RPMI7951 (cell line): ENCODE measurements at regions not wholly inside any gene's neighbourhood (a gene's known extent, or its start where the extent isn't known, plus 50 kb on each side); places are given as distances from the start of the nearest gene placed in this dataset.

Source experiments
- DNase-seq: peaks from one replicate; pipeline ENCODE4 v3.0.0-alpha.2; 2012; ENCODE audit warnings: low read depth

DNA sequence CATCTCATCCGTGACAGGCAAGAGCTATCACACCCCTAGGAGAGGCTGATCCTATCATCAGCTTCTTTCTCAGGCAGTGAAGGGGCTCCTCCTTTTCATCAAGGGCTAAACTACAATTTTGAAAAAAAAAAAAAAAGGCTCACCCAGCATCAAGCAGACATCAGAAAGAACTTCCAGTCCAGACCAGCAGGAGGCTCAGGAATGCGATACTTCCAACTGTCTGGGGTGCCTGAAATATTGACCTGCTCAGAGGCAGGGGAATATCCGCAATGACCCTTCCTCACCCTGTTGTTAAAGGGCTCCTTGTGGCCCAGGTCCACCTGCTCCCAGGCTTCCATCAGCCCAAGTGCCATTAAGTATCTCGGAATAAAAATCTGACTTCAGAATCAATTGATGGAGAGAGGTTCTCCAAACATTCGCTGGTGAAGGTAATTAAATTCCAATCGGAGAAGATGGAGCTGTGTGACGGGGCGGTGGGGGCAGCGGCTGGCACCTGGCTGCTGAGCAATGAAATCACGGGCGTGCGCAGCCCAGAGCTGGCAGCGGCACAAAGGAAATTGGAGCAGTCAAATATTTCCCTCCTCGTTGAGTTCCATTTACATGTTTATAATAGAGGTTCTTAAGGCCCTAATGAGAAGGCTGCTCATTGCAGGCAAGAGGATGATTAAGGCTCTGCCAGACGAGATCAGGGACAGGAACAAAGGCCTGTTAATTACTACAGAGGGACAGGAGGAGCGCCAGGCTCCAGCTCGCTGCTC is 69.0 kb upstream of the THY1 start:
- no peak for DNase-seq

DNA sequence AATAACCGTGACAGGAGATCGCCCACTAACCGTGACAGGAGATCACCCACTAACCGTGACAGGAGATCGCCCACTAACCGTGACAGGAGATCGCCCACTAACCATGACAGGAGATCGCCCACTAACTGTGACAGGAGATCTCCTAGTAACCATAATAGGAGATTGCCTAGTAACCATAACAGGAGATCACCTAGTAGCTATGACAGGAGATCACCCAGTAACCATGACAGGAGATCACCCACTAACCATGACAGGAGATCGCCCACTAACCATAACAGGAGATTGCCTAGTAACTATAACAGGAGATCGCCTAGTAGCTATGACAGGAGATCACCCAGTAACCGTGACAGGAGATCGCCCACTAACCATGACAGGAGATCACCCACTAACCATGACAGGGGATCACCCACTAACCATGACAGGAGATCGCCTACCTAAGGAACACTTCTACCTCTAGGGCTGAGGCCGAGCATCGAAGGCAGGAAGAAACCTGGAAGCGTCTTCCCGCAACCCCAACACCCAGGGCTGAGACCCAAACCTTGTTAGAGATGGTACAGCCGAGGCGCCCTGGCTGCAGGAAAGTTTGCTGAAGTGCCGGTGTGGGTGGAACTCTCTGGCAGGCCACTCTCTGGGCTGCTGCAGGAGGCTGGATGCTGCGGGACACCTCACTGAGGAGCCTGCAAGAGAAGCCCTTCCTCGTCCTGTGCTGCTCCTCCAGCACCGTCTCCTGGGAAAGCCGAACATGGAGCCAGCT is 67.5 kb upstream of the THY1 start:
- DNase-seq = no peak

DNA sequence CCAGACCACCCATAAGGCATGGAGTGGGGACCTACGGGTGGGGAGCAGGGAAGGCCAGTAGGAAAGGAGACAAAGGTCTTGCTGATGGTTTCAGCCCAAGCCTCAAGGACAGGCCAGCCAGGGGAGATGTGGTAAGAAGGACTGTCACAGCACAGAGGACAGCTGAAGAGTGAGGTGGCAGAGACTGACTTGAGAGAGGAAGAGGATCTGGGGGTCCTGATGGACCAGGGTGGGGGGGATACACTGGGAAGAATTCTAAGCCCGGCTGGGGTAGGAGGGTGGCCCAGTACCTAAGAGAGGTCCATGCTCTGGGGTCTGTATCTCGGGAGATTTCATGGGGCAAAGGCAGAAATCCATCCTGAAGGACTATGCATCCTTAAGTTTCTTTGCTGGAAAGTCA is 66.1 kb upstream of the THY1 start:
- no peak for DNase-seq

DNA sequence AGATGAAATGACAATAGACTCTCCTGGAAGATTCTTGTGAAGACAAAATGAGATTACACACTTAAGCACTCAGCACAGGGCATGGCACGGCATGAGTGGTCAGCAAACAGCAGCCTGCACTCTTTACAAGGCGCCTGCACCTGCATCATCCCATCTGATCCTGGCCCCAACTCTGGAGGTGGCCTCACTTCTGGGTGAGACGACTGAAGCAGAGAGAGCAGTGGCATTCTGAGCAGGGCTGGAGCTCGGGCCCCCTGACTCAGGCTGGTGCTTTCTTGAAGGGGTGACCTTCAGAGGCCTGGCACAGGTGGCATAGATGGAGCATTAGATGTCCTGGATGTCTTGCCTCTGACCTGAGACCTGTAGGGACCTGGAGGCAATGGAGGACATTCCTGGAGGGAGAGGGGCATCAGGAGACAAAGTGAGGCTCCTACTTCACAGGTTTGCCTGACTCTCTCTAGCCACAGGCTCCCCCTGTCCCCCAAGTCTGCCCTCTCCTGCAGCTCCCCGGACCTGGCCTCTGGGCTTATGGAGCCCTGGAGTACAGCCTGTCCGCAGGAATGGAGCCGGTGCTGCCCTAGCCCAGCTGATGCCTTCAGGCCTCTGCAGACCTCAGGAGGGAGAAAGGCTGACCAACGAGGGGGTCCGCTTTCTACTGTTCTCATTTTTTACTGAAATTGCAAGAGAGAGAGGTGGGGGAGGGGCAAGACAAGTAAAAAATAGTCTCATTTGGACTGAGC is 65.5 kb upstream of the THY1 start:
- no peak for DNase-seq

DNA sequence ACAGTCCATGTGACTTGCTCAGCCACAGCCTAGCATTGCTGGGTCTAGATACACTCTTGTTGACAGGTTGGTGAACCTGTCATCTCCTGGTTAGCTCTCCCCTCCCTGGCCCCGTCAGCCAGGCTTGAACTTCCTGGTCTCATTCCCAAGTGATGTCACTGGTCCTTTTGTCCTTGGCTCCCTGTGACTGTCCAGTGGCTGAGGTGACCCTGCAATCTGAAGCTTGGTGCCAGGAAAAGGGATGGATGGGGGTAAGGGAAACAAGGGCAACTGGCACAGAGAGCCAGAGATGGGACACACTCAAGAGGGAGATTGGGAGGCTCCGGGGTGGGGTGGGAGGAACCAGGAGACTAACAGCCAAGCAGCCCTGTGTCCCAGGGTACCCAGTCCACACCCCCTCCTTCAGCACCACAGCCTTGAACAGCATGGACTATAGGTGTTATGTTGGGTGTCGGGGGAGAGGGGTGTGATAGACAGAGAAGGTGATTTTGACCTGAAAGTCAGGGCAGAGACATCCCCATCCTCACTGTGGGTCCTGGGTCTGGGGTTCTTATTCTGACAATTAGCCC is 63.8 kb upstream of the THY1 start:
- DNase-seq = no peak

DNA sequence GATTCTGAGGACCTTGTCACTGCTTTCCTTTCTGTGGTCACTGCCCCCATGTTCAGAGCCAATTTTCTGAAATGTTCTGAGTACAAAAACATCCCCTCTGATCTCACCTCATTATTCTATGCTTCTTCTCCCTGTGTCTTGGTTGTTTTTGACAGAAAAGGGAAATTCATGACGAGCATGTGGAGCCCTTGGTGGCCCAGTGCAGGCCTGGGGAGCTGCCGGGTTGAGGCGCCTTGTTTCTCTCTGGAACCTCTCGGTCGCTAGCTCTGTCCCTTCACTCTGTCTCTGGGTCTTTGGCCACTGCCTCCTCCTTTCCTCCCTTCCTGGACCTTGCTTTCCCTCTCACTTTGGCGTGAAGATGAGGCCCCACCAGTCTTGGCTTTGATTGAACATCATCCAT is 63.0 kb upstream of the THY1 start:
- no peak for DNase-seq

DNA sequence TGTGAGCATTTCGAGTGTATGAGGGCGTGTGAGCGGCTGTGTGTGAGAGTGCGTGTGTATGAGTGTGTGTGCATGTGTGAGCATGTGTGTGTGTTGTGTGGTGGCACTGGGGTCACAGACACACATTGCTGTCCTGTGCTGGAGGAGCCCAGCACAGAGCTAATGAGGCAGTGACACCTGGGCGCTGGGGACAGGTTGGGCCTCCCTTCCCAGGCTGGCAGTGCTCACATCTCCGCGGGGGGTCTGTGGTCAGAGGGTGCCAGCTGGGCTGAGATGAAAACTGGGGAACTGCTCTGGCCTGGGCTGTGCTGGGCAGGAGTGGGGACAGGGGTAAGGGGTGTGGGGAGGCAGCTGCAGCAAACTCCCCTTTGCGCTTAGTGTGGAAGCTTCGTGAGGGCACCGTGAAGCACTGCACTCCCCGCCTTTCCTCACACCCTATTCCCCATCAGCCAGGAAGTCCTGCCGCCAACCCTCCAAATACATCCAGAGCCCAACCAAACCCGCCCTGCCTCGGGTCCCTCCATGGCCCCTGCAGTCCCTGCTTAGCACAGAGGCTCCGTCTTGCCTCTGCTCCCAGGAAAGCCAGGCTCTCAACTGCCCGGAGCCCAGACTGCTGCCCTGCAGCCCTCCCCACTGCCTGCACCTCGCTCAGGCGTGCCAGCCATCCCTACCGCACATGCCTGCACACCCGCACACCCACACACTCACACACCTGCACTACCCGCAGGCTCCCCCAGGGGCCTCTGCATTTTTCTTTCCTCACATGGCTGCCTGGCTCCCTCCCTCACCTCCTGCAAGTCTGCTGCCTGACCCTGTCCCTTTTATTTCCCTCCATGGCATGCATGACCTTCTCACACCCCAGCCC is 62.0 kb upstream of the THY1 start:
- DNase-seq = no peak

DNA sequence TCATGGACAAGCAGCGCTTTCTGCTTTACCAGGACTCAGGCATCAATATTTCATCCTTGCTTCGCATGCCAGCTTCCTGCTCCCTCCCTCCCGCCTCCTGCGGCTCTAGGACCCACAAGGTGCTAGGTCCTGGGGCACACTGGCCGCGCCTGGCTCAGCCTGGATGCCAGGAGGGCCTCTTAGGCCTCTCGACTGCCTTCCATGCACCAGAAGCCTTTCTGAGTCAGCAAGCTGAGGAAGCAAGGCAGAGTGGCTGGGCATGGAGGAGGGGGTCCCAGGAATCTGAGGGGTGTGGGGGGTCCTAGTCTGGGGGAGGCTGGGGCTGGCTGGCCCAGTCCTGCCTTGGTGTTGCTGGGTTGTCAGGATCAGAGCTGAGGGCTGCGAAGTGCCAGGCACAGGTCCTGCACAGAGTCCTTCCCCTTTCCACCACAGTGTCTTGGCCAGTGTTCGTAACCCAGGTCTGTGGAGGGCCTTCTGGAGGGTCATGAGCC is 61.0 kb upstream of the THY1 start:
- DNase-seq = no peak

DNA sequence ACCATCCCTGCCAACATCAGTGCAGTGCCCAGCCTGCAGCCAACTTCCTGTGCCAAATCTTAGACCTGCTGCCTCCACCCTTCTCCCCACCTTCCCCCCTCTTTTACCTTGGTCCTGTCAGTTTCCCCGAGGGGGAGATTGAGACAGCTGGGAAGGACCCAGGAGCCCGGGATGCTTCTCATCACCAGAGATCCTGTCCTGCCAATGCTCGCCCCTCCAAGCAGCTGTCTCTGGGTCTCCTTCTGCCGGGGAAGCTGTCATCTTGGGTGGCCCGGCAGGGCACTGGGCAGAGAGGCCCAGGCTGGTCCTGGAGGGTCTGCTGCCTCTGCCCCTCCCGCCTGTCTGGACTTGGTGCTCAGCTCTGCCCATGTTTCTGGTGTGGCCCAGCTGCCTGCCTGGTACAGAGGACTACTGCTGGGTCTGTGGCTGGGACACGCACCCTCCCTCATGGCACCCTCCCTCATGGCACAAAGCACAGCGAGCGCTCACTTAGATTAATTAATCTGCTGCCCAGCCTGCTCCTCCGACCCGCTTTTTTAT is 60.4 kb upstream of the THY1 start:
- no peak for DNase-seq

DNA sequence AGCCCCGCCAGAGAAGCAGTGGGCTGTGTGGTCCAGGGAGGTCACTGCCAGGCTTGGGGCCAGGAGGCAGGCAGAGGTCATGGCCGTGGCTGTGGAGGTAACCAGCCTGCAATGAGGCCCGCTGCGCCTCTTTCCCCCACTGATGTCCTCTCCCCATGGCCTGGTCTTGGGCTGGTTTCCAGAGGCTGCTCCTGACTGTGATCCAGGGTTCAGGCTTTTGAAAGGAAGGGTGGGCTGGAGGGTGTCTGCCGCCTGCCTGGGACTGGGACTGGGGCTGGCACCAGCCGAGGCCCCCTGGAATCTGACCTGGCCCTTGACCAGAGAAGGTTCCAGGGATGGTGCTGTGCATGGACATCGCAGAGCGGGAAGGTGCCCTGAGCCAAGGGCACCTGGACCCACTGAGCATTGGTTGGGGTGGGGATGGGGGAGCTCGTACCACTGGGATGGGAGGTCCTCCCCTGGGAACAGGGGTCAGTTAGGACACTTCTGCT is 59.6 kb upstream of the THY1 start:
- DNase-seq = no peak

DNA sequence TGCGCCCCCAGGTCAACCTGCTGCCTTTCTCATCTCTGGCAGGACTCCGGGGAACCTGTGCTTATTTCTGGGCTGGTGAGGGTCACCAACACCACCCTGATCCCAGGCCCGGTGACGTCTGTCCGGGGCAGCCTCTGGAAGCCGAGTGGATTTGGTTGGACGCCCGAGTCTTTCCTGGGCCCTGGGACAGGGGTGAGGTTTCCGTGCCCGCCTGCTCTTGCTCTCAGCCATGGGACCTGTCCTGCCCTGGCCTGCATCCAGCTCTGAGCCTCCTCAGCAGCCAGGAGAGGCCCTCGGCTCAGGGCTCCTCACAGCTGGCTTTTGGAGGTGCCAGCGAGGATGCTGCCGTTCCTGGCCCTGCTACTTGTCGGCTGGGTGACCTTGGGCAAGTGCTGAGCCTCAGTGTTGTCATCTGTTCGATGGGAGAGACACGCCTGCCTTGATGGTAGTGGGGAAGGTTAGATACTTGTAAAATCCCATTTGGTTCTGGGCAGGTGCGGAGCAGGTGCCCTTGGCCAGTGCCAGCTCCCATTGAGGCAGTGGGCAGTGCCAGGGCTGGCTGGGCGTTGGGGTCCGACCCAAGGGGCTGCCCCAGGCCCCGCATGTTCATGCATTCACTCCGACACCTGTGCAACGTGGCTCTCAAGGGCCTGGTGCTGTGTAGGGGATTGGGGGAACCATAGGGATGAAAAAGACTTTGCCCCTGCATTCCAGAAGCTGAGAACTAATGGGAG is 58.9 kb upstream of the THY1 start:
- no peak for DNase-seq

DNA sequence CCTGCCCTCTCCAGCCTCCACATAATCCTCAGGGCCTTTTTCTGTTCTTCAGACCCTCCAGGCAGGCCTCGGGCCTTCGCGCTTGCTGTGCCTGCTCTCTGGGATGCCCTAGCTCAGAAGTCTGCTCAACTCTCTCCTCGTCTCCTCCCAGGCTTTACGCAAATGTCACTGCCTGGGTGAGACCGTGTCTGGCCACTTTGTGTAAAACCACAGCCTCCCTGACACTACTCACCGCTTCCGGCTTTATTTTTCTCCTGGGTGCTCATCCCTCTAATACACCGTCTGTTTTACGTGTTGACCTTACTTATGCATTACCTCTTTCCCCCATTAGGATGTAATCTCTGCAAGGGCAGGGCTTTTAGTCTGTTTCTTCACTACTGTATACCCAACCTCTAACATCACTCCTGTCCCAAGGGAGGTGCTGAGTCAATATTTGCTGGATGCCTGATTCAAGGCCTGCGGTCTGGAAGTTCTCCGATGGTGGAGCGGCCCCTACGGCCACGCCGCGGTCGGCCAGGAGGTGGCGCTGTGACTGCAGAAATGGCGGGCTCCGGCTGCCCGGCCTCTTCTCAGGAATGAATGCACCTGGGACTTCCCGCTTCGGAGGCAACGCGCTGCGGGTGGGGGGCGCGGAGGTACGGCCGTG is 58.2 kb upstream of the THY1 start:
- DNase-seq = peak; percentile 87

DNA sequence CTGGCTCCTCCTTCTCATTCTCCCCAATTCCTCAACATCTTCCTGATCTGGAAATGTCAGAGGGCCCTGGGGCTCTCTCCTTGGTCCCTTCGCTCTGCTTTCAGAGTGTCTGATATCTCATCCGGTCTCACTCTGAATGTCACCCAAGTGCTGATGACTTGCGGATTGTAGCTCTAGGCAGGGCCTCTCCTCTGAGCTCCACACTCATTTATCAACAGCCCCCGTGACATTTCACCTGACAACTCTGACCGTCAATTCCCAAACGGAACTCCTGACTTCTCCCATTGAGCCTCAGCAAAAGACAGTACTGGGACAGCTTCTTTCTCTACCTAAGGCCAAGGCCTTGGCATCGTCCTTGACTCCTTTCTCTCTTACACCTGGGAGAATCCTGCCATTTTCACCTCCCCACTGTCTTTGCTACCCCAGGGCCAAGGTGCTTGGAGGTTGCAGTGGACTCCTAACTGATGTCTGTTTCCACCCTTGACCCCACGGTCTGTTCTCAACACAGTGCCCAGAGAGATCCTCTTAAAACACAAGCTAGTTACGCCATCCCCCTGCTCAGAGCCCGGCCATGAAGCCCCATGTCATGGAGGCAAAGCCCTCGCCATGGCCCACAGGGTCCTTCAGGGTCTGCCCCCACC is 57.5 kb upstream of the THY1 start:
- no peak for DNase-seq

DNA sequence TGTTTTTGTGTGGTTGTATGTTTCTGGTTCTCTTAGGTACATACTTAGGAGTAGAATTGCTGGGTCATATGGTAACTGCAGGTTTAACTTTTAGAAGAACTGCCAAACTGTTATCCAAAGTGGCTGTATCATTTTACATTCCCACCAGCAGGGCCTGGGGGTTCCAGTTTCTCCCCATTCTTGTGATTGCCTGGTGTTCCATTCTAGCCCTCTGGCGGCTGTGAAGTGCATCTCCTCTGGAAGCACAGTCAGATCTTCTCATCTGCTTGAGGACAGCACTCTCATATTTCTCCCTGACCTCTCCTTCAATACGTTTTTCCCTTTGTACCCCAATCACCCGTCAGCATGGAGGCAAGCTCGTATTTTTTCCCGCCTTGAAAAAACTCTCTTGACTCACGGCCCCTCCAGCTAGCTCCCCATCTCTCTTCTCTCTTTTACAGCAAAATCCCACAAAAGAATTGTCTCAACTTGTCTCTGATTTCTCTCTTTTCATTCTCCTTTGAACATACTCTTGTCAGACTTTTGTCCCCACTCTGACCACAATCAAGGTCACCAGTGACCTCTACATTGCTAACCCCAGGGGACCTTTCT is 56.8 kb upstream of the THY1 start:
- DNase-seq = peak; percentile 63

DNA sequence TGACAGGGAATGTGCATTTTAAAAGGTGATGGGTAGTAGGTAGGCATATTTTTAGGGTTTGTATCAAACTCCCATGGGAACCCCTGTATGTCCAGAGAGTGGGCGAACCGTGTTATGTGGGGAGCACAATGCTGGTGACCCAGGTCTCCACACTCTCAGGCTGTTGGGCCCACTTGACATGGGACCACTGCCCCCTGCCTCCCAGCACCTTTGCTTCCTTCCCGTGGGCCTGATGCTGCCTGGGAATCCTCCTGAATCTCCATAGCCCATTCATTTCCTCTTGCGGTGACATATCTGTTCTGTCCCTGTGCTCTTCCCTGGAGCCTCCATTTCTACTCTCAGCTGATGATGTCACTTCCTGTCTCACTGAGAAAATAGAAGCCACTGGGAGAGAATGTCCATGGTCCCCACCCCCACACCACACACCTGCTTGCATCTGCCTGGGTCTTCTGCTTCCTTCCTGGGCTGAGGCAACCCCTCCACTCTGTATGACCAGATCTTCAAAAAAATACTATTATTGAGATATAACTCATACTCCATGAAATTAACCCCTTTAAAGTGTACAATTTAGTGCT is 55.8 kb upstream of the THY1 start:
- DNase-seq = no peak

DNA sequence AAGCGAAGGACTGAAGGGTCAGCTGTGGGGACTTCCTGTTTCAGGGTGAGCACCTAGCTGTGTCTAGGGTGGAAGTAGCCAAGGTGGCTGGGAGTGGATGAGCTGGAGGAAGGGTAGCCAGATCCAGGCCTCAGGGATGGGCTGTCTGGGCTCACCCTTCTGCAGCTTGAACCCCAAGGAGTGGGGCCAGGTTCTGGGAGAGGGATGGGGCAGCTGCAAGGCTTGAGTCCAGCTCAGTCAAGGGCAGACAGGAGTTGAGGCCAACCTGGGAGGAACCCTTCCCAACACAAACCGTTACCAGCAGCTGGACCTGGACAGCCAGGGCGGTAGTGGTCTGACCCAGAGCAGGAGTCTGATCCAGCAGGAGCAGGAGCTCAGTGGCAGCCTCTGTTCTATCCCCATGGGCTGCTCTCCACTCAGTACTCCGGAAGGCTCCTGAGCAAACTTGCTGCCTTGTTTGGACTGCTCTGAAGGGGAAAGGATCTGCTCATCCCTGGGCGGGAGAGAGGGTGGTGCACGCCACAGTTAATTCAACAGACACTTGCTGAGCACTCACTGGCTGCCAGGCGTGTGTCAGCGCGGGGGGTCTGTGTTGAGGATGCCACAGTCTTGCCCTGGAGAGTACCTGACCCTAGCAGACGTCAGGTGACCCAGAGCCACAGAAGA is 53.8 kb upstream of the THY1 start:
- no peak for DNase-seq

DNA sequence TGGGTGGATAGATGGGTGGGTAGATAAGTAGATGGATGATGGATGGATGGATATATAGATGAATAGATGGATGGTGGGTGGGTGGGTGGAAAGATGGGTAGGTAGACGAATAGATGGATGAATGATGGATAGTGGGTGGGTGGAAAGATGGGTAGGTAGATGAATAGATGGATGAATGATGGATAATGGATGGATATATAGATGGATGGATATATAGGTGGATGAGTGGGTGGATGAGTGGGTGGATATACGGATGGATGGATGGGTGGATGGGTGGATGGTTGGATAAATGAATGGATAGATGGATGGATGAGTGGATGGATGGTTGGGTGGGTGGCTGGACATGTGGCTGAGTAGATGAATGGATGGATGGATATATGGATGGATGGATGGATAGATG is 53.1 kb upstream of the THY1 start:
- DNase-seq = no peak
